Heart left ventricle (tissue), 16 donors: ENCODE measurements at regions not wholly inside any gene's neighbourhood (a gene's known extent, or its start where the extent isn't known, plus 50 kb on each side); places are given as distances from the start of the nearest gene placed in this dataset.

Source experiments
- ATAC-seq, 4 donors: fragments of 200-7000 bp; cut with Tn5 transposase; one replicate each; pipeline ENCODE4 v1.9.1; 2020 to 2022; ENCODE audit warnings: moderate library complexity in 4 of 4, mild to moderate bottlenecking in 3 of 4, moderate number of reproducible peaks in 1 of 4
- DNase-seq, 5 donors: peaks; one replicate each; pipeline ENCODE4 v3.0.0-alpha.2; 2020
- H3K27ac ChIP-seq, 12 donors: fragments of 200-600 bp; sonication (generic) in 4 of 12; one replicate each; pipeline versions ENCODE4 v1.5.0 to v1.8.0; 2016 to 2022; ENCODE audit warnings: mild to moderate bottlenecking in 2 of 12
- H3K27me3 ChIP-seq, 9 donors: fragments of 200-600 bp; sonication (generic) in 2 of 9; one replicate each; pipeline versions ENCODE4 v1.5.1 to v1.8.0; 2016 to 2022; ENCODE audit warnings: mild to moderate bottlenecking in 3 of 9
- H3K36me3 ChIP-seq, 9 donors: fragments of 200-600 bp; sonication (generic) in 2 of 9; one replicate each; pipeline versions ENCODE4 v1.5.0 to v1.8.0; 2018 to 2022; ENCODE audit warnings: mild to moderate bottlenecking in 2 of 9
- H3K4me1 ChIP-seq, 12 donors: fragments of 200-600 bp; sonication (generic) in 4 of 12; one replicate each; pipeline versions ENCODE4 v1.5.0 to v1.8.0; 2016 to 2022; ENCODE audit warnings: mild to moderate bottlenecking in 3 of 12
- H3K4me3 ChIP-seq, 12 donors: fragments of 200-600 bp; sonication (generic) in 4 of 12; one replicate each; pipeline versions ENCODE4 v1.5.0 to v1.8.0; 2017 to 2022; ENCODE audit warnings: mild to moderate bottlenecking in 9 of 12, moderate library complexity in 4 of 12
- H3K9me3 ChIP-seq, 12 donors: fragments of 200-600 bp; sonication (generic) in 4 of 12; one replicate each; pipeline versions ENCODE4 v1.5.0 to v1.8.0; 2016 to 2022; ENCODE audit warnings: mild to moderate bottlenecking in 1 of 12
- CTCF ChIP-seq, 12 donors: fragments of 200-600 bp; sonication (generic) in 4 of 12; IDR thresholded peaks; one replicate each; pipeline versions ENCODE4 v1.5.0 to v1.8.0; 2018 to 2022; ENCODE audit warnings: antibody characterized with exemption in 12 of 12, mild to moderate bottlenecking in 5 of 12
- POLR2A ChIP-seq, 2 donors: fragments of 450-650 bp; IDR thresholded peaks; one replicate each; pipeline ENCODE4 v1.6.1; 2017; ENCODE audit warnings: antibody characterized with exemption in 2 of 2, mild to moderate bottlenecking in 2 of 2, moderate library complexity in 2 of 2
- whole genome bisulfite sequencing, 4 donors: extraction: QIAGEN DNeasy Blood & Tissue Kit in 2 of 4; methylation state at CpG; one replicate each; pipeline versions ENCODE4 v1.1.5 to v1.1.7; 2013 to 2018; 5-methylcytosine and 5-hydroxymethylcytosine counted together
- intact Hi-C, 10 donors: fragments of 100-400 bp; cut with DNase I; formaldehyde crosslinking; loops; one replicate each; pipeline versions ENCODE4 v1.11.1 to v1.14.2; 2022
- donor health status: ischemic (EF 13 %, LVEDD 7.1; RV severe dilation, severe dysfunction).
- donor health status: healthy with polysubstance abuse.
- donor health status: DM: no; HTN: yes; CAD: no.
- donor health status: DM: no; HTN: no; CAD: no.
- donor health status: ischemic (EF 25% LVEDD 6.9; RV normal size, moderate dysfunction).
- donor health status: ischemic (EF 25% LVEDD 5.7; RV mildly dilated, moderate dysfunction).
- donor health status: healthy.
- donor health status: DM: yes; HTN: yes; CAD: no.
- donor health status: ischemic (EF 35%, LVEDD 5.7; RV mildly dilated, moderate dysfunction).
- donor health status: nonischemic (EF 11% LVEDD 7.7; RV severe dilation, severe dysfunction).
- donor health status: DM: yes; HTN: yes; CAD: no.
- donor health status: PGD.
- donor health status: ischemic (EF 29% LVEDD 5.4; RV normal size, mild dysfunction).
- donor health status: nonischemic (EF 23%, LVEDD 6.1; RV moderate dilation, normal function).

- H3K27me3 ChIP-seq, result no peaks in the 10 kb centered on the region
- intact Hi-C loops, result no loop called here
- H3K4me1 ChIP-seq, result peaks cover 0 to 12% (median 3%) of the 10 kb centered on the region in 12 donors
- no peaks in the 10 kb centered on the region for H3K36me3 ChIP-seq
- no peaks in the 10 kb centered on the region for H3K9me3 ChIP-seq
- DNase-seq (no peak), ATAC-seq (no peak)
- H3K4me3 ChIP-seq, result no peak overlapping the region
- 94 to 100% (median 97%) methylated on average over 1 of the region's 1 CpG for WGBS, 4 donors
- TF ChIP-seq CTCF (IDR thresholded peaks at IDR 0.05) (no peak), POLR2A (IDR thresholded peaks at IDR 0.05) (no peak)
- H3K27ac ChIP-seq, result no peak overlapping the region
Observed at GRCh38 chr5:89090037-89090436, 207.1 kb upstream of the MEF2C start.

GRCh38 chr5:89087551-89088318 lies 204.8 kb upstream of the MEF2C start:
- Histone ChIP-seq H3K27me3 (no peaks in the 10 kb centered on the region), H3K4me3 (no peak overlapping the region), H3K9me3 (no peaks in the 10 kb centered on the region), H3K36me3 (no peaks in the 10 kb centered on the region), H3K4me1 (peaks cover 0 to 12% (median 3%) of the 10 kb centered on the region in 12 donors), H3K27ac (peak overlapping the region in 1 of 12 donors; percentile 44)
- TF ChIP-seq POLR2A (IDR thresholded peaks at IDR 0.05), result no peak
- no peak for TF ChIP-seq CTCF (IDR thresholded peaks at IDR 0.05)
- intact Hi-C loops, result loop anchor here in 2 of 10 donors (10.0 kb wide), 2 partner anchors 203 to 353 kb away; partner anchors contain the start of gene MEF2C (in 1 of the 2)
- DNase-seq, result peak in 3 of 5 donors; percentile 9 to 25 (median 24)
- WGBS, 4 donors, result 59 to 70% (median 63%) methylated on average over 12 of the region's 12 CpGs
- ATAC-seq, result peak; percentile 72 to 94 (median 82)

- Histone ChIP-seq H3K27me3 (no peaks in the 10 kb centered on the region), H3K27ac (peak overlapping the region in 1 of 12 donors; percentile 44), H3K9me3 (no peaks in the 10 kb centered on the region), H3K4me3 (no peak overlapping the region), H3K36me3 (no peaks in the 10 kb centered on the region), H3K4me1 (peaks cover 0 to 12% (median 3%) of the 10 kb centered on the region in 12 donors)
- intact Hi-C loops, result loop anchor here in 2 of 10 donors (10.0 kb wide), 2 partner anchors 202 to 352 kb away; partner anchors contain the start of gene MEF2C (in 1 of the 2)
- ATAC-seq, result no peak
- TF ChIP-seq CTCF (IDR thresholded peaks at IDR 0.05) (no peak), POLR2A (IDR thresholded peaks at IDR 0.05) (no peak)
- DNase-seq, result no peak
- WGBS, 4 donors, result 72 to 90% (median 82%) methylated on average over 2 of the region's 2 CpGs
Observed at GRCh38 chr5:89087128-89087527, 204.1 kb upstream of the MEF2C start.

GRCh38 chr5:89086390-89087086 lies 203.6 kb upstream of the MEF2C start:
- H3K9me3 ChIP-seq, result no peaks in the 10 kb centered on the region
- ATAC-seq (no peak), DNase-seq (no peak)
- H3K27me3 ChIP-seq, result no peaks in the 10 kb centered on the region
- H3K4me1 ChIP-seq, result peaks cover 0 to 12% (median 3%) of the 10 kb centered on the region in 12 donors
- H3K36me3 ChIP-seq, result no peaks in the 10 kb centered on the region
- 89 to 92% (median 91%) methylated on average over 5 of the region's 5 CpGs for WGBS, 4 donors
- no peak overlapping the region for H3K27ac ChIP-seq
- TF ChIP-seq POLR2A (IDR thresholded peaks at IDR 0.05), result no peak
- no peak for TF ChIP-seq CTCF (IDR thresholded peaks at IDR 0.05)
- no peak overlapping the region for H3K4me3 ChIP-seq
- intact Hi-C loops, result loop anchor here in 2 of 10 donors (10.0 kb wide), 2 partner anchors 202 to 352 kb away; partner anchors contain the start of gene MEF2C (in 1 of the 2)
